GM13976 (cell line): ENCODE measurements at regions not wholly inside any gene's neighbourhood (a gene's known extent, or its start where the extent isn't known, plus 50 kb on each side); places are given as distances from the start of the nearest gene placed in this dataset.

Source experiments
- DNase-seq: peaks from one replicate; pipeline ENCODE4 v3.0.0; 2012; ENCODE audit warnings: low spot score
- CTCF ChIP-seq: IDR thresholded peaks from 2 replicates; pipeline ENCODE4 v1.5.1; 2012; ENCODE audit warnings: borderline replicate concordance, mild to moderate bottlenecking; ENCODE audit not compliant: insufficient read depth; ENCODE audit errors: extremely low read depth, missing control alignments, control extremely low read depth
- in situ Hi-C: fragments of 300-500 bp; cut with MboI; formaldehyde crosslinking; loops from one replicate; pipeline ENCODE4 v1.12.0; 2022; ENCODE audit warnings: low sequenced_read_pairs, mixed read lengths, inconsistent platforms; ENCODE audit not compliant: unreplicated experiment

DNA sequence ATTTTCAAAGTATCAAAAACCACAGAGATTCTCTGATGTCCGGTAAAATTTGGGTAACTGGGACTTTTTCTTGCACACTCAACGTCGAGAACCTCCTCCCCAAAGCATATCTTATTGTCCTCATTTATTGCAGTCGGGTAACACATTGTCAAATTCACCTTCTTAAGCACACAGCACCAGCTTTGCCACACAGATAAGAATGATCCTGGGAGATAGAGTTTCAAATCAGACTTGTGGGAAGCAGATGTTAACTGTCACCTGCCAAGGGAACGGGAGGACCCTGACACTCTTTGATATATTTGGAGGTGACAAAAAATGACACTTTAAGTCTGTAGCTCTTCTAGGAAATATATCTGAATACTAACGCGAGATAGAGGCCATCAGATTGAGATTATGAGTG, 282.1 kb upstream of the BMP2 start:
- no peak for DNase-seq
- in situ Hi-C loops: no loop called here
- no peak for TF ChIP-seq CTCF

DNA sequence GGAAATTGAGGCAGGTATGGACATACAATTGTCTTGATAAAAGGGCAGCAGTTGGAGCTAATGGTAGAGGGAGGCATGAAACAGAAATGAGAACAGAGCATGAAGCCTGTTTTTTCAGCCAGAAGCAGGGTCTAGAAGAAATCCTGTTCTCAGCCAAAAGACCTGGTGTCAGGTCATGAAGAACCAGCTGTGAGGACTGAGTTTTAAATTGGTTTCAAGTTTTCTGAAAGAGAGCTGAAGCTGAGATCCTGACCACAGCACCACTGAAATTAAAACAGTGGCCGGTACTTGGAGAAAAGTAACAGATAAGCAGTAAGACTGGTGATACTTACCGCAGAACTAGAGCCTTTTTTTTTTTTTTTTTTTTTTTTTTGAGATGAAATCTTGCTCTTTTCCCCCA, 283.8 kb upstream of the BMP2 start:
- in situ Hi-C loops: no loop called here
- no peak for DNase-seq
- TF ChIP-seq CTCF: no peak

DNA sequence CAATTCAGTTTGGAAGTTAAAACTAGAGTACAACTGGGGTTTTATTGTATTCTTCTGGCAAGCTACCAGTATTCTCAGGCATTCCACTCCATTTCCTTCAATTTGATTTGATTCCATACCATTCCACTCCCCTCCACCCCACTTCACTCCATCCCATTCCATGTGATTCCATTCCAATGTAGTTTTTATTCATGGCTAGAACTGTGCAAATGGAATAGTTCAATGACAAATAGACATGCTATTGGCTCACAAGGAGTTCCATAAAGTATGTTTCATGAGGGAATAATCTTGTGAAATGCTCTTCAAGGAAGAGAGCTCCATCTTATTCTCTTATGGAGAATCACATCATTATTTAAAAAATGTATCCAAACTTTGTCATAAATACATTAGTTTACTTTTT, 285.0 kb upstream of the BMP2 start:
- TF ChIP-seq CTCF: no peak
- in situ Hi-C loops: no loop called here
- DNase-seq: no peak

DNA sequence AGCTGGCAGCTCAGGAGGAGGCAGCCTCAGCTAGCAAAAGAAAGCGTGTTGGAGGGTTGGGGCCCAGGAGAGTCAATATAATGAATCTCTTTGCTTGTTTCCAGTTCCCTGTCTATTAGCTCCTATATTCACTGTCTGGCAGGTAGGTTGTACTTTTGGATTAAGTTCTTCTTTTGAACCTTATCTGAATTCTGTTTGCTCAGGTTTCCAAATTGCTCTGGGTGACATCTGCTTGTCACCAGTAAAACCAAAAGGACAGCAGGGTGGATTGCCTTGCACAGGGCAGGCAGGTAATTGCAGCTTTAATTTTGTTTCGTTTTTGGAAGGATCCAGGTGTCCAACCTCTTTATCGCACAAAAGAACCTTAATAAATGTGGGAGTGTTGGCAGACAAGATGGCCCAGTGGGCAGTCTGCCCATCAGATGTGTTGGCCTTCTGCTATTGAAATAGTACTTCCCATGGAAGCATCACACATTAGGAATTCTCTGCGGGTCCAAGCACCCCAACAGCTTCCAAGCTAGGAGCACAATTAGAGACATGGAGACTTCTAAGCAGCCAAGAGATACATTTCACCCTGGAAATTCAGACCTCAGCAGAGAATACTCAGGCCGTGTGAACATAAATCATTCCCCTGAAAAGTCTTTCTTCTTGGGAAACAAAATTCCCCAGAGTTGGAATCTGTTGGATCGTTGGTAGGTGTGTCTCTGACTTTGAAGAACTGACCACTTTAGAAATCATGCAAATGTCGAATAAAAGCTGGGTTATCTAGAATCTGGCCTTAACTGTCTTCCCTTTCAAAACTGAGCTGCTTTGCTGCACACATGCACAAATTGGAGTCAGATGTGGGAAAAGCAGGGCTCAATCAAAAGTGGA, 286.9 kb upstream of the BMP2 start:
- in situ Hi-C loops: no loop called here
- DNase-seq: no peak
- no peak for TF ChIP-seq CTCF

GRCh38 chr20:6473197-6473596, 294.3 kb upstream of the BMP2 start:
- TF ChIP-seq CTCF: no peak
- no peak for DNase-seq
- in situ Hi-C loops: no loop called here

DNA sequence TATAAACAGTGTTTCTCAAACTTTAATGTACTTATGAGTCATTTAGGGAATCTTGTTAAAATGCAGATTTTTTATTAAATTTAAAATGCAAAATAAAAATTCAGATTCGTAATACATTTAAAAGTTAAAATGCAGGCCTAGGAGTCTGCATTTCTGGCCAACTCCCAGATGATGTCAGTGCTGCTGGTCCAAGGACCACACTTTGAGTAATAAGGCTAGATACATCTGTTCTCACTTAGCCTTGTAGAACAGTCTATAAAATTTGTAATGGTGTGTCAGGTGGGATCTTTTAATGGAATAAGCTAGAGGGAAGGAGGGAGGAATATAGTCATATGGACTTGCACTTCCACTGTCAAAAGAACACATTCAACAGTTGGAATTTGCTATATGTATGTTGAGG, 295.6 kb upstream of the BMP2 start:
- no peak for TF ChIP-seq CTCF
- no peak for DNase-seq
- in situ Hi-C loops: no loop called here

DNA sequence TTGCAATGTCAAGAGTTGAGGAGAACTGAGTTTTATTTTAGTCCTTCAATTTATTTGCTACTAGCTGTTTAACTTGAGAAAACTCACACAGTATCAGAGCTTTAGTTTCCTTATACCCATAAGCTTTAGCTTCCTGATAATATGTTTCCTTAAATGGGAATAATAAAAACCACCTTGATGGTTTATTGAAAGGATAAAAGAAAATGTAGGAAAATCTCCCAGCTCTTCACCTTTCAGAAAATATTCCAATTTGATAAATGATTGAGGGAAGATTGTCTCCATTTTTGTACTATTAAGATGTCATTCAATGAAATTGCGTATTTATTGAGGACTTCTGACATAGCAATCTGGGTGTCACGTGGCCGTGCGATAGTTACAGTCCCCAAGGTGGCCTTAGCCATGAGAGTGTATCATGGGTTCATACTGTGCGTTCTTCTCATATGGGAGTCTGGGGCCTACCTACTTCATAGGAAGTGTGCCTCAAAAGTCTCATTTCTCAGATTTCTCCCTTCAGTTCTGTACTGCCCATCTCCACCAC, 296.3 kb upstream of the BMP2 start:
- in situ Hi-C loops: no loop called here
- TF ChIP-seq CTCF: no peak
- DNase-seq: no peak
